GOT3 (cell line): ENCODE measurements at regions not wholly inside any gene's neighbourhood (a gene's known extent, or its start where the extent isn't known, plus 50 kb on each side); places are given as distances from the start of the nearest gene placed in this dataset.

ENCODE experiments used
- DNase-seq: peaks from one replicate; lab custom pipeline; 2025; ENCODE audit warnings: mixed read lengths; lab: John Stamatoyannopoulos, UW

DNA sequence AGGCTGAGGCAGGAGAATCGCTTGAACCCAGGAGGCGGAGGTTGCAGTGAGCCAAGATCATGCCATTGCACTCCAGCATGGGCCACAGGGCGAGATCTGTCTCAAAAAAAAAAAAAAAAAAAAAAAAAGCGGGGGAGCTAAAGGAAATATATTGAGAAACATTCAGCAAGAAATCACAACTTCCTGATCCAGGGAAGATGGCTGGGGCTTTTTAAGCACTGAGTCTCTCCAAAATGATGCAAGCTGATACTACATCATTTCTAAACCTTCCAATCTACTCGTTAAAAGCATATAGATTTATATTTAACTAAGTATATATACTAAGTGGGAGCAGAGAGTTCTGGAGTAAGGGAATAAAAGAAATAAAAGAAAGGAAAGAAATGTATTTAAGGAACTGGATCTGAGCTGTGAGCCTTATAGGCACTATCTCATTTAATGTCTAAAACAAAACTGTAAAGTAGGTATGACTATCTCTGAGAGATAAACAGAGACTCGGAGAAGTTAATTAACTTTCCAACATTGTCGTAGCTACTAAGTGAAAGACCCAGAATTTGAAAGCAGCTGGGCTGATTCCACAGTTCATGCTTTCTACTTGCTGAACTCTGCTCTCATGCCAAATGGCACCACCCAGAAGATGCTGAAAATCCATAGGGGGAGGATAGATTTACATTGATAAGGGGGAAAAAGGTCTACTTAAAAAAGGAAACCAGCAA lies 215.0 kb upstream of the MARCKS start:
- no peak for DNase-seq

- no peak for DNase-seq
Measured at GRCh38 chr6:113642714-113643406, 214.3 kb upstream of the MARCKS start.

DNA sequence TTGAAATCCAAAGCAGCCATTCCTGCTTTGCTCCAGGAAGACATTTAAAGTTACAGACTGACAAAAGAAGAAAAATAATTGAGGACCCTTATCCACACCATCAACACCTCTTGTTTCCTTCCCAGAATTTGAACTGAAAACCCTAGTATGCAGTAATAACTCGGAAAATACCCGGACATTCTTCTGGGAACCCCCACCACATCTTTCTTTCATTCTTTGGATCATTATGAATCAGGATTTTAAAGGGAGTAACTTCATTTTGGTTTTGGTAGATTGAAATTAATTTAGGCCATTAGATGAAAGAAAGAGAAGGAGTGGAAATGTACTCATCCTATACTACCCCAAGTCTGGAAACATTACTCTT lies 213.8 kb upstream of the MARCKS start:
- DNase-seq = no peak

DNA sequence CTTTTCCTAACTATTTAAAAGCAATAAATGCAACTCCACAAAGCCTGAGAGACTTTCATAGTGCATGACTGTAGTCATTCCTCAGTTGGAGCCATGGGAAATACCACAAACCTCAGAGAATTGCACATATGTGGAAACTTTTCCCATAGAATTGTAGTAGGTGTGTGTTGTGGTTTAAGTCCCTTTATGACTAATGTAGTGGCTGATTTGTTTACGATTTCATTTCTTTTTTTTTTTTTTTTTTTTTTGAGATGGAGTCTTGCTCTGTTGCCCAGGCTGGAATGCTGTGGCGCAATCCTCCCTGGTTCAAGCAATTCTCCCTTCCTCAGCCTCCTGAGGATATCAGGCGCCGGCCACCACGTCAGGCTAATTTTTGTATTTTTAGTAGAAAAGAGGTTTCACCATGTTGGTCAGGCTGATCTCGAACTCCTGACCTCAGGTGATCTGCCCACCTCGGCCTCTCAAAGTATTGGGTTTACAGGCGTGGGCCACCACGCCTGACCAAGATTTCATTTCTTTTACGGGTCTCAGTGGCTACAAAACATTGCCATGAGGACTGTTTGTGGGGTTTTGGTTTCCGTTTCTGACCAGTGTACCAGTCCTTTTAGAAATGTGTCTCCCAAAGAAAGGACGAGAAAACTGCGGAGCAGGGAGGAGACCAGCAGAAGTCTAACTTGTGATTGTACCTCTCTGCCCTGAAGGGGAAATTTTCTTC lies 212.1 kb upstream of the MARCKS start:
- peak; percentile 39 for DNase-seq

DNA sequence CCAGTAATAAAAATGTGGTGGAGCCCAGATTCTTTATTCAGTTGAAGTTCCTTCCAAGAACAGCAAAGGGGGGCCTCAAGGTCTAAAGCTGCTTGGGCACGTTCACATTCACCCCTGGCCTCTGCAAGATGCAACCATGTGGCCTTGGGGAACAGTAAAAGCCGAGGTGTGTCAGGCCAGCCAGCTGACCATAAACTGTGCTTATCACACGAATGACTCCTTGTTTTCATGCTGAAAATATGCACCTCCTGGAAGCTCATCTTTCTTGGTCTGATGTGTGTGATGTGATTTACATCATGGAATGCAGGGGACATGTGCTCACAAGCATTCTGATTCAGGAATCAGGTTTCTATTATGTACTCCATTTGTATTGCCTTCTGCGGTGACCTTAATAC lies 211.6 kb upstream of the MARCKS start:
- peak; percentile 62 for DNase-seq

DNA sequence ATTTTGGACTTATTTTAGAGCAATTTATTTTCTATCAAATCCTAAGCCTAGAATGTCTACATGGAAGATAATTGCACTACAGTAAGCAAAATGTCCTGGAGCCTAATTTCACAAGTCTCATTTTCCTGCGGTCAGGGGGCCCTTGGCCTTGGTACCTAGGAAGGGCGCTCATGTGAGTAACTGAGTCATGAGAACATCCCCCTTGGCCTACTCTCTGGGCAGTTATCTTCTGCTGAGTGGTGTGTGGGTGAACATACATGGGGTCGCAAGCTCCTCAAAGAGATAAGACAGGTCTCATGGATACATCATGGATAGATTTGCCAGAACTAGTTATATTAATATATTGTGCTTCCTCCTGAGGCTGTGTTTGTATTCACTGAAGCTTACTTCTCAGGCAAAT lies 211.2 kb upstream of the MARCKS start:
- no peak for DNase-seq

- no peak for DNase-seq
Measured at GRCh38 chr6:113646701-113647100, 210.4 kb upstream of the MARCKS start.

GRCh38 chr6:113647143-113647889 lies 209.8 kb upstream of the MARCKS start:
- DNase-seq = no peak

- DNase-seq = no peak
Measured at GRCh38 chr6:113648698-113649097, 208.4 kb upstream of the MARCKS start.

DNA sequence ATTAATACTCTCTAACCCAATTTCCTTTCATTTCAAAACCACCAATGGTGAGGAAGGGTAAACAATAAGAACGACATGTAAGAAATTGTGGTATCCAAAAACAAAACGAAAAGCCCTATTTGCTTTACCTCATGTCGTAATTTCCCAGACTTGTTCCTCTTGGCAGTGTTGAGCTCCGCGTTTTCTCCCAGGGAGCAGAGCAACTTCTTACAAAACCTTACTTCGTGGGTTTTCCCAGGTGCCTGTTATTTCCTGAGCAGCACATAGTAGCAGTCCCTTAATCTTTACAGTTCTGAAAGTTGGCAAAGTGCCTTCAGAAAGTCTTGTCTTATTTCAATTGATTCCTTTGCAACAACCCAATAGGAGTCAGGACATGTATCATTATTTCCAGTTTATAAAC lies 207.9 kb upstream of the MARCKS start:
- no peak for DNase-seq

GRCh38 chr6:113649880-113650609 lies 207.1 kb upstream of the MARCKS start:
- DNase-seq = no peak

DNA sequence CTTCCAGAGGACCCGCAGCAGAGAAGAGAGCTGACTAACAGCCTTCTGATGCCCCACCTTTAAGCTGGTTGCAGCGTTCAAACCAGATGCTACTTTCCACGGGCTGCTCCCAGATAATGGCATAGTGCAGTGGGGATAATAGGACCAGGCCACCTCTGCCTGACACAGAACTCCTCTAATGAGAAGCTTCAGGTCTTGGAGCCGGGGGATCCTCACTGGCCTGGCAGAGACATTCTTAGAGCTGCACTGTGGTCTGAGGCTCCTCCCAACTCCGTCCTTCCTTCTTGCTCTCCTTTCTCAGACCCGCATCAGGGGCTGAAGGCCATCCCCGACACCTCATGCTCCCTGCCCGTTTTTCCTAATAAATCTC lies 206.6 kb upstream of the MARCKS start:
- DNase-seq = no peak

DNA sequence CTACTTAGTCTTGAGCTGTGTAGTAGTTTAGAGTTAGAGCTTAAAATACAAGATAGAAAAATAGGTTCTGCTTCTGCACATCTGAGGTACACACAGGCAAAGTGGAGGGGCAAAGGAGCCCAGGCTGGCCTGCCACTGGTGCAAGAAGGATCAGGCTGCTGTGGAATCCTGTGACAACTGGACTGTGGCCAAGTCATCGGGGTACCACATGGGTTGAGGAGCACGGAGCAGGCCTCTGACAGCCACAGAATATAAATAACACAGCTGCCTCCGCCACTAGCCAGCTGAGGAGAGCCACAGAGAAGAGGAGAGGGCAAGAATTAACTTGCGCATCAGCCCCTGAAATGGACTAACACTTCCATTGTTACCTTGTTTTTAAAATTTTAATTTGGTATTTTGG lies 206.0 kb upstream of the MARCKS start:
- DNase-seq = no peak

GRCh38 chr6:113651920-113652319 lies 205.2 kb upstream of the MARCKS start:
- no peak for DNase-seq

DNA sequence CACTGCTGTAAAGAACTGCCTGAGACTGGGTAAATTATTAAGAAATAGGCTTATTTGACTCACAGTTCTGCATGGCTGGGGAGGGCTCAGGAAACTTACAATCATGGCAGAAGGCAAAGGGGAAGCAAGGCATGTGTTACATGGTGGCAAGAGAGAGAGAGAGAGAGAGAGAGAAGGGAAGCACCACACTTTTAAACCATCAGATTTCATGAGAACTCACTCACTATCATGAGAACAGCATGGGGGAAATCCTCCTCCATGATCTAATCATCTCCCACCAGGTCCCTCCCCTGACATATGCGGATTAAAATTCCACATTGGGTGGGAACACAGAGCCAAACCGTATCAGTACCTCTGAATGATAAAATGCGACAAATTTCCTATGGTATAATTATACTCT lies 203.9 kb upstream of the MARCKS start:
- DNase-seq = no peak

GRCh38 chr6:113654396-113654795 lies 202.7 kb upstream of the MARCKS start:
- peak; percentile 42 for DNase-seq

- no peak for DNase-seq
Measured at GRCh38 chr6:113655761-113656160, 201.4 kb upstream of the MARCKS start.

- DNase-seq = no peak
Measured at GRCh38 chr6:113659762-113660404, 197.3 kb upstream of the MARCKS start.

DNA sequence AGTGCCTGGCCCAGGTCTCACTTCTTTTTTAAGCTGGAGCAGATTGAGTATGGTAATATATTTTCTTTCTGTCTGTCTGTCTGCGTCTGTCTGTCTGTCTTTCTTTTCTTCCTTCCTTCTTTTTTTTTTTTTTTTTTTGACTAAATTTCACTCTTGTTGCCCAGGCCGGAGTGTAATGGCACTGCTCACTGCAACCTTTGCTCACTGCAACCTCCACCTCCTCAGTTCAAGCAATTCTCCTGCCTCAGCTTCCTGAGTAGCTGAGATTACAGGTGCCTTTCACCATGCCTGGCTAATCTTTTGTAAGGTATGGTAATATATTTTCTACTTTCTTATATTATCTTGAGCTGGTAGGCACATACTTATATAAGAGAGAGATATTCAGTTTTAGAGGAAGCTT lies 196.3 kb upstream of the MARCKS start:
- no peak for DNase-seq

- DNase-seq = no peak
Measured at GRCh38 chr6:113662093-113662665, 195.0 kb upstream of the MARCKS start.
